Esophagus muscularis mucosa (tissue), 4 donors: ENCODE measurements at regions not wholly inside any gene's neighbourhood (a gene's known extent, or its start where the extent isn't known, plus 50 kb on each side); places are given as distances from the start of the nearest gene placed in this dataset.

Experiments used
- DNase-seq: peaks from one replicate; pipeline ENCODE4 v3.0.0-alpha.2; 2017; ENCODE audit errors: extremely low spot score
- H3K27ac ChIP-seq, 4 donors: fragments of 200-600 bp; sonication (generic); replicated peaks in 1 of 4; 1 replicate in 3 of 4; 2 replicates in 1 of 4; pipeline ENCODE4 v1.5.1; 2016 to 2019; ENCODE audit warnings: mild to moderate bottlenecking in 1 of 4
- H3K27me3 ChIP-seq, 4 donors: fragments of 200-600 bp; sonication (generic); one replicate each; pipeline versions ENCODE4 v1.5.1 to v1.6.0; 2016 to 2019
- H3K36me3 ChIP-seq, 4 donors: fragments of 200-600 bp; sonication (generic); one replicate each; pipeline ENCODE4 v1.5.1; 2016 to 2019
- H3K4me1 ChIP-seq, 4 donors: fragments of 200-600 bp; sonication (generic); one replicate each; pipeline ENCODE4 v1.5.1; 2016 to 2019
- H3K4me3 ChIP-seq, 4 donors: fragments of 200-600 bp; sonication (generic); 1 replicate in 2 of 4; 2 replicates in 2 of 4; pipeline ENCODE4 v1.5.1; 2016 to 2019; ENCODE audit warnings: mild to moderate bottlenecking in 4 of 4, moderate library complexity in 1 of 4
- H3K9me3 ChIP-seq, 4 donors: fragments of 200-600 bp; sonication (generic); 1 replicate in 3 of 4; 2 replicates in 1 of 4; pipeline ENCODE4 v1.5.1; 2016 to 2019
- CTCF ChIP-seq, 3 experiments: fragments of 200-600 bp in 2 of 3; fragments of 450-650 bp in 1 of 3; sonication (generic) in 2 of 3; IDR thresholded peaks; one replicate each; pipeline ENCODE4 v1.5.1; 2017 to 2019; ENCODE audit warnings: antibody characterized with exemption in 3 of 3, mild to moderate bottlenecking in 2 of 3, moderate library complexity in 1 of 3
- EP300 ChIP-seq: sonication (generic); formaldehyde crosslinking; IDR thresholded peaks from one replicate; pipeline ENCODE4 v1.6.1; 2017; ENCODE audit warnings: antibody characterized with exemption
- POLR2A ChIP-seq: fragments of 450-650 bp; IDR thresholded peaks from one replicate; pipeline ENCODE4 v1.6.1; 2017; ENCODE audit warnings: antibody characterized with exemption, moderate library complexity, mild to moderate bottlenecking, low read depth
- POLR2AphosphoS5 ChIP-seq, 2 donors: sonication (generic); formaldehyde crosslinking; IDR thresholded peaks; one replicate each; pipeline ENCODE4 v1.6.1; 2017; ENCODE audit warnings: antibody characterized with exemption in 2 of 2
- WGBS: methylation state at CpG from one replicate; pipeline ENCODE4 v1.1.5; 2018; 5-methylcytosine and 5-hydroxymethylcytosine counted together
- intact Hi-C: fragments of 100-400 bp; cut with DNase I; formaldehyde crosslinking; loops from one replicate; pipeline ENCODE4 v1.15.1; 2023

GRCh38 chr3:99521551-99521950, 116.8 kb upstream of the COL8A1 start:
- WGBS, result 62% methylated on average over 2 of the region's 2 CpGs
- TF ChIP-seq POLR2AphosphoS5 (IDR thresholded peaks at IDR 0.05), result no peak
- TF ChIP-seq CTCF (IDR thresholded peaks at IDR 0.05), result no peak
- Histone ChIP-seq H3K27me3 (no peaks in the 10 kb centered on the region), H3K27ac (no peak overlapping the region), H3K36me3 (no peaks in the 10 kb centered on the region), H3K4me1 (no peaks in the 10 kb centered on the region), H3K9me3 (no peaks in the 10 kb centered on the region), H3K4me3 (no peak overlapping the region)
- DNase-seq, result no peak
- intact Hi-C loops, result no loop called here

GRCh38 chr3:99520513-99520912, 117.9 kb upstream of the COL8A1 start:
- no peak for DNase-seq
- Histone ChIP-seq H3K27me3 (no peaks in the 10 kb centered on the region), H3K27ac (no peak overlapping the region), H3K4me1 (no peaks in the 10 kb centered on the region), H3K4me3 (no peak overlapping the region), H3K9me3 (no peaks in the 10 kb centered on the region), H3K36me3 (no peaks in the 10 kb centered on the region)
- intact Hi-C loops, result no loop called here
- no peak for TF ChIP-seq EP300
- no peak for TF ChIP-seq POLR2AphosphoS5 (IDR thresholded peaks at IDR 0.05)
- TF ChIP-seq CTCF (IDR thresholded peaks at IDR 0.05), result no peak
- TF ChIP-seq POLR2A, result no peak

GRCh38 chr3:99516936-99517335, 121.5 kb upstream of the COL8A1 start:
- H3K36me3 ChIP-seq, result no peaks in the 10 kb centered on the region
- no peaks in the 10 kb centered on the region for H3K27me3 ChIP-seq
- intact Hi-C loops, result no loop called here
- no peak for TF ChIP-seq EP300
- no peaks in the 10 kb centered on the region for H3K9me3 ChIP-seq
- H3K4me3 ChIP-seq, result no peak overlapping the region
- no peaks in the 10 kb centered on the region for H3K4me1 ChIP-seq
- 100% methylated on average over 1 of the region's 1 CpG for WGBS
- DNase-seq, result no peak
- H3K27ac ChIP-seq, result no peak overlapping the region

GRCh38 chr3:99515891-99516290, 122.5 kb upstream of the COL8A1 start:
- Histone ChIP-seq H3K9me3 (no peaks in the 10 kb centered on the region), H3K4me3 (no peak overlapping the region), H3K27ac (no peak overlapping the region), H3K4me1 (no peaks in the 10 kb centered on the region), H3K36me3 (no peaks in the 10 kb centered on the region), H3K27me3 (no peaks in the 10 kb centered on the region)
- TF ChIP-seq POLR2AphosphoS5 (IDR thresholded peaks at IDR 0.05) (no peak), CTCF (IDR thresholded peaks at IDR 0.05) (no peak), POLR2A (no peak), EP300 (no peak)
- 83% methylated on average over 4 of the region's 4 CpGs for WGBS
- DNase-seq, result no peak
- intact Hi-C loops, result no loop called here

- Histone ChIP-seq H3K36me3 (no peaks in the 10 kb centered on the region), H3K27ac (no peak overlapping the region), H3K27me3 (no peaks in the 10 kb centered on the region), H3K4me3 (no peak overlapping the region), H3K9me3 (no peaks in the 10 kb centered on the region), H3K4me1 (peaks cover 2 to 4% (median 3%) of the 10 kb centered on the region in 4 donors)
- no peak for DNase-seq
- intact Hi-C loops, result no loop called here
- TF ChIP-seq POLR2A (no peak), POLR2AphosphoS5 (IDR thresholded peaks at IDR 0.05) (no peak), EP300 (no peak), CTCF (IDR thresholded peaks at IDR 0.05) (no peak)
- 65% methylated on average over 5 of the region's 5 CpGs for WGBS
These were observed 129.2 kb upstream of the COL8A1 start for GRCh38 chr3:99509224-99509623.
